Smooth muscle cell (in vitro differentiated cells): ENCODE measurements at regions not wholly inside any gene's neighbourhood (a gene's known extent, or its start where the extent isn't known, plus 50 kb on each side); places are given as distances from the start of the nearest gene placed in this dataset.

Source experiments
- DNase-seq: peaks from one replicate; lab custom pipeline; 2025; ENCODE audit not compliant: unreplicated experiment; lab: John Stamatoyannopoulos, UW
- H2AFZ ChIP-seq: fragments of 200-600 bp; sonication (generic); 2 replicates; pipeline ENCODE4 v1.6.0; 2016; ENCODE audit warnings: antibody characterized with exemption, low read depth, mild to moderate bottlenecking
- H3F3A ChIP-seq: fragments of 200-600 bp; sonication (generic); 2 replicates; pipeline ENCODE4 v1.6.0; 2017; ENCODE audit warnings: antibody characterized with exemption, low read depth
- H3K27ac ChIP-seq: fragments of 200-600 bp; sonication (generic); 2 replicates; pipeline ENCODE4 v1.5.1; 2016; ENCODE audit warnings: low read depth, mild to moderate bottlenecking
- H3K27me3 ChIP-seq: fragments of 200-600 bp; sonication (generic); 2 replicates; pipeline ENCODE4 v1.6.1; 2016; ENCODE audit warnings: low read depth, mild to moderate bottlenecking
- H3K36me3 ChIP-seq: fragments of 200-600 bp; sonication (generic); 2 replicates; pipeline ENCODE4 v1.5.1; 2016; ENCODE audit warnings: low read depth
- H3K4me1 ChIP-seq: fragments of 200-600 bp; sonication (generic); 2 replicates; pipeline ENCODE4 v1.5.1; 2016; ENCODE audit warnings: low read depth
- H3K4me2 ChIP-seq: fragments of 200-600 bp; sonication (generic); 2 replicates; pipeline ENCODE4 v1.6.0; 2016; ENCODE audit warnings: mild to moderate bottlenecking
- H3K4me3 ChIP-seq: fragments of 200-600 bp; sonication (generic); 2 replicates; pipeline ENCODE4 v1.5.1; 2016; ENCODE audit warnings: mild to moderate bottlenecking
- H3K79me2 ChIP-seq: fragments of 200-600 bp; sonication (generic); 2 replicates; pipeline ENCODE4 v1.6.0; 2016; ENCODE audit warnings: low read depth, mild to moderate bottlenecking
- H3K9ac ChIP-seq: fragments of 200-600 bp; sonication (generic); 2 replicates; pipeline ENCODE4 v1.6.0; 2016; ENCODE audit warnings: low read depth
- H3K9me3 ChIP-seq: fragments of 200-600 bp; sonication (generic); replicated peaks from 2 replicates; pipeline ENCODE4 v1.5.1; 2016; ENCODE audit warnings: low read depth
- H4K20me1 ChIP-seq: fragments of 200-600 bp; sonication (generic); 2 replicates; pipeline ENCODE4 v1.6.0; 2016; ENCODE audit warnings: low read depth
- CTCF ChIP-seq: fragments of 200-600 bp; sonication (generic); IDR thresholded peaks from 2 replicates; pipeline ENCODE4 v1.5.1; 2017; ENCODE audit warnings: borderline replicate concordance, mild to moderate bottlenecking, antibody characterized with exemption; ENCODE audit not compliant: insufficient read depth, poor library complexity, severe bottlenecking
- WGBS: methylation state at CpG from one replicate; pipeline ENCODE4 v1.1.7; 2016; ENCODE audit warnings: low lambda C conversion rate; 5-methylcytosine and 5-hydroxymethylcytosine counted together

GRCh38 chr6:7042056-7042653 lies 65.6 kb upstream of the RREB1 start:
- H3K79me2 ChIP-seq, result no peaks in the 10 kb centered on the region
- H3K27me3 ChIP-seq, result no peaks in the 10 kb centered on the region
- no peak overlapping the region for H3K4me3 ChIP-seq
- H3K27ac ChIP-seq, result peak overlapping the region; percentile 20
- 63% methylated on average over 12 of the region's 12 CpGs for WGBS
- H3K36me3 ChIP-seq, result no peaks in the 10 kb centered on the region
- H3K9ac ChIP-seq, result no peak overlapping the region
- no peak overlapping the region for H3K4me2 ChIP-seq
- TF ChIP-seq CTCF, result no peak
- peak overlapping the region; percentile 65 for H2AFZ ChIP-seq
- peaks cover 12% of the 10 kb centered on the region for H3F3A ChIP-seq
- H3K9me3 ChIP-seq, result no peaks in the 10 kb centered on the region
- DNase-seq, result no peak
- peaks cover 14% of the 10 kb centered on the region for H3K4me1 ChIP-seq
- no peaks in the 10 kb centered on the region for H4K20me1 ChIP-seq

- Histone ChIP-seq H3F3A (peaks cover 12% of the 10 kb centered on the region), H3K79me2 (no peaks in the 10 kb centered on the region), H3K27me3 (no peaks in the 10 kb centered on the region), H3K9ac (no peak overlapping the region), H3K9me3 (no peaks in the 10 kb centered on the region), H3K4me1 (peaks cover 14% of the 10 kb centered on the region), H3K27ac (peak overlapping the region; percentile 20), H3K4me2 (no peak overlapping the region), H4K20me1 (no peaks in the 10 kb centered on the region), H3K36me3 (no peaks in the 10 kb centered on the region), H3K4me3 (no peak overlapping the region), H2AFZ (peak overlapping the region; percentile 65)
- no peak for DNase-seq
- 76% methylated on average over 11 of the region's 11 CpGs for WGBS
- no peak for TF ChIP-seq CTCF
These were observed 64.9 kb upstream of the RREB1 start for GRCh38 chr6:7042654-7043545.

- H3K36me3 ChIP-seq, result no peaks in the 10 kb centered on the region
- H3F3A ChIP-seq, result peaks cover 13% of the 10 kb centered on the region
- no peak overlapping the region for H2AFZ ChIP-seq
- no peak overlapping the region for H3K27ac ChIP-seq
- no peak for DNase-seq
- H3K27me3 ChIP-seq, result no peaks in the 10 kb centered on the region
- H3K4me3 ChIP-seq, result no peak overlapping the region
- 49% methylated on average over 4 of the region's 4 CpGs for WGBS
- no peak overlapping the region for H3K4me2 ChIP-seq
- no peaks in the 10 kb centered on the region for H3K9me3 ChIP-seq
- no peak for TF ChIP-seq CTCF
- no peaks in the 10 kb centered on the region for H4K20me1 ChIP-seq
- no peak overlapping the region for H3K9ac ChIP-seq
- H3K4me1 ChIP-seq, result peaks cover 14% of the 10 kb centered on the region
- no peaks in the 10 kb centered on the region for H3K79me2 ChIP-seq
These were observed 62.4 kb upstream of the RREB1 start for GRCh38 chr6:7045331-7045730.
